ENCODE measurements at regions not wholly inside any gene's neighbourhood (a gene's known extent, or its start where the extent isn't known, plus 50 kb on each side); places are given as distances from the start of the nearest gene placed in this dataset.

DNA sequence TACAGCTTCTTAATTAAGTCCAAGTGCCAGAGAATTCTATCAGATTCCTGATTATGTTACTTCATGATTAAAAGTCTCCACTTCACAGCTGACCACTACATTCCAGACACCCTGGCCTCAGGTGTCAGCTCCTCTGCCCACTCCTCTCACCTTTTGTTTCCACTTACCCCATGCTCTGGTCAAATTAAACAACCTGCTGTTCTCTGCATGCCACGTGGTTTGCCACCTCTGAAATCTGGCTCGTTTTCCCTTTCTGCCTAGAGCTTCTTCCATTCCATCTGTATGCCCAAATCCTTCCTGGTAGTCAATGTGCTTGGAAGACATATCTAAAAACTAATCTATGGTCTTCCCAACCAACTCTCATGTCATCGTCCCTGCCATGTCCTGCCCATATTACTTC is 158.6 kb downstream of the ICE1 start:
- POLR2A ChIA-PET = no interaction called here
- Mint-ChIP-seq H3K9me3 (no peaks in the 10 kb centered on the region), H3K36me3 (ENCODE audit: low read depth) (no peaks in the 10 kb centered on the region), H3K4me3 (no peak overlapping the region), H3K27ac (no peak overlapping the region), H3K4me1 (ENCODE audit: low read depth) (no peaks in the 10 kb centered on the region), H3K27me3 (peaks cover 3% of the 10 kb centered on the region)
- no peak for ATAC-seq
- CTCF ChIA-PET = no interaction called here
- intact Hi-C loops (cut with micrococcal nuclease) = no loop called here
- DNase-seq = no peak
- TF ChIP-seq, protein P1, sequence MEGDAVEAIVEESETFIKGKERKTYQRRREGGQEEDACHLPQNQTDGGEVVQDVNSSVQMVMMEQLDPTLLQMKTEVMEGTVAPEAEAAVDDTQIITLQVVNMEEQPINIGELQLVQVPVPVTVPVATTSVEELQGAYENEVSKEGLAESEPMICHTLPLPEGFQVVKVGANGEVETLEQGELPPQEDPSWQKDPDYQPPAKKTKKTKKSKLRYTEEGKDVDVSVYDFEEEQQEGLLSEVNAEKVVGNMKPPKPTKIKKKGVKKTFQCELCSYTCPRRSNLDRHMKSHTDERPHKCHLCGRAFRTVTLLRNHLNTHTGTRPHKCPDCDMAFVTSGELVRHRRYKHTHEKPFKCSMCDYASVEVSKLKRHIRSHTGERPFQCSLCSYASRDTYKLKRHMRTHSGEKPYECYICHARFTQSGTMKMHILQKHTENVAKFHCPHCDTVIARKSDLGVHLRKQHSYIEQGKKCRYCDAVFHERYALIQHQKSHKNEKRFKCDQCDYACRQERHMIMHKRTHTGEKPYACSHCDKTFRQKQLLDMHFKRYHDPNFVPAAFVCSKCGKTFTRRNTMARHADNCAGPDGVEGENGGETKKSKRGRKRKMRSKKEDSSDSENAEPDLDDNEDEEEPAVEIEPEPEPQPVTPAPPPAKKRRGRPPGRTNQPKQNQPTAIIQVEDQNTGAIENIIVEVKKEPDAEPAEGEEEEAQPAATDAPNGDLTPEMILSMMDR (IDR thresholded peaks at IDR 0.05) = no peak

DNA sequence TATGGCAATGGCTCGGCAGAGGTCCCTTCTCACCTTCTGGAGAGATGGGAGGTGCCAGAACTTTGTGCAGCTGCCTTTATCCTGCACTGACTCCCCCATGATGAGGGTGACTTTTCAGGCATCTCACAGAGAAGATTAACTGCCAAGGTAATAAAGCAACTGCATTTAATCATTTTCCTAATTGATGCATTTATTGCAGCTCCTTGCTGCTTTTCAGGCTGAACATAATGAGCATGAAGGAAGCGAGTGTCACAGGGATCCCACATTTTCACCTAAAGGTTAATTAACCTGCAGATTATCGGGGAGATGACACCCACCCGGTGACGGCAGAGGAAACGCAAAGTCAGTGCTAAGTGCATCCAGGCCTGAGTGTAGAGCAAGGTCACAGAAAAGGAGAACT is 154.3 kb downstream of the ICE1 start:
- H3K4me1 Mint-ChIP-seq (ENCODE audit: low read depth) = no peaks in the 10 kb centered on the region
- no peaks in the 10 kb centered on the region for H3K9me3 Mint-ChIP-seq
- no peak overlapping the region for H3K4me3 Mint-ChIP-seq
- ChIA-PET POLR2A (no interaction called here), CTCF (interaction anchor here (1.6 kb wide), 1 partner anchor 12 kb away, joined by 4 read pairs; no protein-coding TSS in a partner anchor)
- H3K36me3 Mint-ChIP-seq (ENCODE audit: low read depth) = no peaks in the 10 kb centered on the region
- peaks cover 11% of the 10 kb centered on the region for H3K27me3 Mint-ChIP-seq
- H3K27ac Mint-ChIP-seq = no peak overlapping the region
- intact Hi-C loops (cut with micrococcal nuclease) = no loop called here
- TF ChIP-seq, protein P1 (IDR thresholded peaks at IDR 0.05) = no peak
- DNase-seq (no peak), ATAC-seq (no peak)

DNA sequence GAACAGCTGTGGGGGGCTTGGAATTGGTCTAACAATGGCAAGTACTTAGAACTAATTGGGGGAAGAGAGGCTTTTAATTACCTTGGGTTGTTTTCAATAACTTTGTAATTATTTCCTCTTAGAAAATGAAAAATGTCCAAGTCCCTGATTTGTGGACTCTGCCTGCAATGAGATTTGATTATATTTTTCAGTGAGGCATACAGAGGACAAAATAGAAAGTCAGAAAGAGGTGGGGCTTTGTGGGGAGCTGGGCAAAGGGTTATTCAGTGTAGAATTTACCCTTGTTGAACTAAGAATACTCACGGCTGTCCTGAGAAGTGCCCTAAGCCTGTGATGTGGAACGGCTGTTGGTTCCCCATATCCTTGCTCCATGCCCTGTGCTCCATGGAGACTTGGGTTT is 153.0 kb downstream of the ICE1 start:
- CTCF ChIA-PET = interaction anchor here (1.6 kb wide), 1 partner anchor 10 kb away, joined by 4 read pairs; no protein-coding TSS in a partner anchor
- Mint-ChIP-seq H3K27me3 (peaks cover 11% of the 10 kb centered on the region), H3K36me3 (ENCODE audit: low read depth) (no peaks in the 10 kb centered on the region)

DNA sequence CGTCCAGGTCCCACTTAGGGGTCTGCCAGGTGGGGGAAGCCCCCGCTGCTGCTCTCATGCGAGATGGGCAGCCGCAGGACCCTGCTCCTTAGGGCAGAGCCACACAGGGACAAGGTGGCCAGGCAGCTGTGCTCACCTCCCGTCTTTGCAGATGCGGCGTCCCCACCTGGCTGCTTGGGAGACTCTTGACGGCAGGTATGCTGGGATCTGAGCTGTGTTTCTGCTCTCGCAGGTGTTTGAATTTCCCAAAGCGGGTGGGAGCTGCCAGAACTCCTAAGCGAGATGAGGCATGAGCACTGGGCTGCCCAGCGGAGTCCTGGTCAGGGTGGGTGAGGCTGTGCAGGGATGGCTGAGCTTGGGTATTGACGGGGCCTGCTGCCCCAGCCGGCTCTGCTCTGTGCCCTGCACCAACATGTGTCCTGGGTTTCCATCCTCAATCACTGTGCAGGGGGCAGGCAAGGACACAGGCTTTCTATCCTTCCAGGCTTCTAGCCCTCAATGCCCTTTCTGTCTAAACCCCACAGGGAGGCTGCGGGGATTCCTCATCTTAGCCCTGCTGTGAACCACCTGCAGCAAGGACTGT is 151.4 kb downstream of the ICE1 start:
- peaks cover 11% of the 10 kb centered on the region for H3K27me3 Mint-ChIP-seq
- CTCF ChIA-PET = no interaction called here
- H3K4me1 Mint-ChIP-seq (ENCODE audit: low read depth) = no peaks in the 10 kb centered on the region
- H3K4me3 Mint-ChIP-seq = no peak overlapping the region
- POLR2A ChIA-PET = no interaction called here
- DNase-seq = no peak
- no peak for ATAC-seq
- no peaks in the 10 kb centered on the region for H3K36me3 Mint-ChIP-seq (ENCODE audit: low read depth)
- intact Hi-C loops (cut with micrococcal nuclease) = no loop called here
- TF ChIP-seq, protein P1 (IDR thresholded peaks at IDR 0.05) = no peak
- no peak overlapping the region for H3K27ac Mint-ChIP-seq
- H3K9me3 Mint-ChIP-seq = no peaks in the 10 kb centered on the region

More for the DNA sequence above, 153.0 kb downstream of the ICE1 start:
- H3K4me3 Mint-ChIP-seq = no peak overlapping the region
- no peak overlapping the region for H3K27ac Mint-ChIP-seq
- DNase-seq = no peak
- POLR2A ChIA-PET = no interaction called here
- no peaks in the 10 kb centered on the region for H3K9me3 Mint-ChIP-seq
- intact Hi-C loops (cut with micrococcal nuclease) = no loop called here
- ATAC-seq = no peak
- no peaks in the 10 kb centered on the region for H3K4me1 Mint-ChIP-seq (ENCODE audit: low read depth)
- TF ChIP-seq, protein P1 (IDR thresholded peaks at IDR 0.05) = no peak

DNA sequence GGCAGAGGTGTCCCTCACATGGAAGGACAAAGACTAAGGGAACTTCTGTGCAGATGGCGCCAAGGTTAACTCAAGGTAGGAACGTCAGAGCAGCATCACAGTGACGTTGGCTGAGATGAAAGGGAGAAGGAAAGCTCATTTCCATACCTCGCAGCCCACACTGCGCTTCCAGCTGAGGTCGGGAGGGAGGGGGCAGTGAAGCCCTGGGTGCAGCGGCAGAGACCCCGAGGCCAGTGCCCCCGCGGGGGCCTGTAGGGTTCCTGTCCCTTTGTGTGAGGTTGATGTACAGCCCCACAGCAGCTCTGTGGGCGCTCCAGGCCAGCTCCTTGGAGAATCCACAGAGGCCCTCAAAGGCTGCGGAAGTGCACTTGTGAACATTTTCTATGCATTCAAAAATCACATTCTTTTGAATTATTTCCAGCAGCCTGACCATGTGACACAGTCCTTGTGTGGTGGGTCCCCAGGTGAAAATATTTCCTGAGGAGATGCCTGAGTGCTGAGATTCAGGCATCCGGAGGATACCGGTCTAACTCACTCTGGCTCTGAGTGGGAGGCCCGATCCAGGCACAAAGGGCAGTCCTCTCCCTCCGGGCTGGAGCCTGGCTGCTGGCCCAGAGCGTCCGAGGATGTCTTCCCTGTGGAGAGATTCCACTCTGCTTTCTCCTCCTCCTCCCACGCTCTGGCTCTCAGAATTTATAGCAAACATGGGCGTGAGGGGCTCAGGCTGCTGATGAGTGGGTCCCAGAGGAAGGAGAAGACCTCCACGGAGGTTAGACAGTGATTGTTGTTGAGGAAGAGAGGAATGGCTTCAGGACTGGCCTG is 150.7 kb downstream of the ICE1 start:
- no peak for ATAC-seq
- Mint-ChIP-seq H3K4me1 (ENCODE audit: low read depth) (no peaks in the 10 kb centered on the region), H3K4me3 (no peak overlapping the region), H3K9me3 (no peaks in the 10 kb centered on the region), H3K27me3 (peaks cover 12% of the 10 kb centered on the region), H3K27ac (no peak overlapping the region), H3K36me3 (ENCODE audit: low read depth) (no peaks in the 10 kb centered on the region)
- no peak for DNase-seq
- intact Hi-C loops (cut with micrococcal nuclease) = no loop called here
- TF ChIP-seq, protein P1 (IDR thresholded peaks at IDR 0.05) = no peak
- CTCF ChIA-PET = no interaction called here
- POLR2A ChIA-PET = no interaction called here

Measured in activated CD8-positive, alpha-beta T cell treated with anti-CD3 and anti-CD28 coated beads for 36 hours (primary cell).